ENCODE measurements at regions not wholly inside any gene's neighbourhood (a gene's known extent, or its start where the extent isn't known, plus 50 kb on each side); places are given as distances from the start of the nearest gene placed in this dataset.

DNA sequence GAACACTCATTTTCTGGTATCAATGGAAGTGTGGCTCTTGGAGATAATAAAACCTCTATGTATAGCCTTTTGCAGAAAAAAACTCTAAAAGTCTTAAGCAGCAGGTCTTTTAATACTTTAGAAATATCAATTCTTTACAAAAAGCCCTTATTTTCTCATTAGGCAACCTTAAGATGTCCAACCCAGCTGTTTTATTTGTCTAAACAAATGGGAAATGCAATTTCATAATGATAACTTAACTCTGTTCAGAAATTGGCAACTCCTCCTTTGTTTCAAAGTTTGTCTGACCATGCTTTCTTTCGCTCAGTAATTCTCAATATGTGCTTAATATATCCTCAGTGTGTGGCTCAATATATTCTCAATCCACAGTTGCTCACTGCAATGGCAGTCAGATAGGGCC lies 196.5 kb upstream of the VEGFC start:
- TF ChIP-seq, protein P1, sequence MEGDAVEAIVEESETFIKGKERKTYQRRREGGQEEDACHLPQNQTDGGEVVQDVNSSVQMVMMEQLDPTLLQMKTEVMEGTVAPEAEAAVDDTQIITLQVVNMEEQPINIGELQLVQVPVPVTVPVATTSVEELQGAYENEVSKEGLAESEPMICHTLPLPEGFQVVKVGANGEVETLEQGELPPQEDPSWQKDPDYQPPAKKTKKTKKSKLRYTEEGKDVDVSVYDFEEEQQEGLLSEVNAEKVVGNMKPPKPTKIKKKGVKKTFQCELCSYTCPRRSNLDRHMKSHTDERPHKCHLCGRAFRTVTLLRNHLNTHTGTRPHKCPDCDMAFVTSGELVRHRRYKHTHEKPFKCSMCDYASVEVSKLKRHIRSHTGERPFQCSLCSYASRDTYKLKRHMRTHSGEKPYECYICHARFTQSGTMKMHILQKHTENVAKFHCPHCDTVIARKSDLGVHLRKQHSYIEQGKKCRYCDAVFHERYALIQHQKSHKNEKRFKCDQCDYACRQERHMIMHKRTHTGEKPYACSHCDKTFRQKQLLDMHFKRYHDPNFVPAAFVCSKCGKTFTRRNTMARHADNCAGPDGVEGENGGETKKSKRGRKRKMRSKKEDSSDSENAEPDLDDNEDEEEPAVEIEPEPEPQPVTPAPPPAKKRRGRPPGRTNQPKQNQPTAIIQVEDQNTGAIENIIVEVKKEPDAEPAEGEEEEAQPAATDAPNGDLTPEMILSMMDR (conservative IDR thresholded peaks at IDR 0.05 in 1 of 2, IDR thresholded peaks at IDR 0.05 in 1 of 2; ENCODE audit: extremely low read depth in 1 of 2, insufficient read depth in 1 of 2, low read depth in 1 of 2, low read length in 2 of 2) = no peak
- TF ChIP-seq EZH2 (IDR thresholded peaks at IDR 0.05; ENCODE audit: borderline replicate concordance, low read length) = no peak

Data from mammary epithelial cell (primary cell).